ENCODE measurements at regions not wholly inside any gene's neighbourhood (a gene's known extent, or its start where the extent isn't known, plus 50 kb on each side); places are given as distances from the start of the nearest gene placed in this dataset.

DNA sequence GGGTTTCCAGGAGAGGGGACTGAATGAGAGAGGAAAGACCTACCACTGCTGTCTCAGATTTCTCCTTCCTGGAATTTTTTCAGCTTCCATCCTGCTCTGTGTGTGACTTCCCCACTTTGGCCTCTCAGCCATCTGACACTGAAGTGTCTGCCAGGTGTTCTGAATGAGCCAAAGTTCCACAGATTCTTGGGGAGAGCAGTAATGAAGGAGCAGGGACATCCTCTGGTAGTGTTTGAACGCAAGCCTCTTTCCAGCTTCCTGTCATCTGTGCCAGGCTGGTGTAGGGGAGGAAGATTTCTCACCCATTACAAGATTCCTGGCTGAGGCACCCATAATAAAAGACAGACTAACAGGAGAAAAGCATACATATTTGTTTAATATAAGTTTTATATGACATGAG, 141.7 kb upstream of the NRXN3 start:
- TF ChIP-seq CTCF (IDR thresholded peaks at IDR 0.05) (no peak), POLR2A (IDR thresholded peaks at IDR 0.05) (no peak)

Measured in right lobe of liver (tissue), 4 donors.